OCI-LY7 (cell line): ENCODE measurements at regions not wholly inside any gene's neighbourhood (a gene's known extent, or its start where the extent isn't known, plus 50 kb on each side); places are given as distances from the start of the nearest gene placed in this dataset.

ENCODE experiments used
- BruUV-seq: library from RNA; stranded (reverse); fragments of 400-500 nt; replicated peaks from 2 replicates; lab custom pipeline; 2021; lab: Mats Ljungman, UMichigan
- CTCF ChIA-PET: fragments of 300-600 bp; sonication (Branson Sonifier 250); formaldehyde crosslinking; loops from one replicate; lab custom pipeline; 2022; ENCODE audit warnings: antibody characterized with exemption; ENCODE audit not compliant: unreplicated experiment; lab: Charles Lee
- POLR2A ChIA-PET: fragments of 300-600 bp; sonication (Branson Sonifier 250); formaldehyde crosslinking; loops from one replicate; lab custom pipeline; 2022; ENCODE audit warnings: antibody characterized with exemption; lab: Charles Lee
- DNase-seq: peaks from one replicate; pipeline ENCODE4 v3.0.0-alpha.2; 2015; ENCODE audit warnings: low spot score
- H2AFZ ChIP-seq: fragments of 200-600 bp; sonication (generic), shearing (Covaris generic); 2 replicates; pipeline ENCODE4 v1.6.1; 2014; ENCODE audit warnings: mild to moderate bottlenecking, antibody characterized with exemption, low read length, moderate library complexity
- H3K27ac ChIP-seq: fragments of 200-600 bp; sonication (generic); 2 replicates; pipeline ENCODE4 v1.5.1; 2014; ENCODE audit warnings: mixed run types, low read depth, mild to moderate bottlenecking, moderate library complexity, low read length, inconsistent platforms; ENCODE audit not compliant: poor library complexity, severe bottlenecking
- H3K36me3 ChIP-seq: fragments of 200-600 bp; sonication (generic); 2 replicates; pipeline ENCODE4 v1.6.1; 2014; ENCODE audit warnings: mild to moderate bottlenecking, antibody characterized with exemption, low read length, moderate library complexity, mixed read lengths; ENCODE audit not compliant: insufficient read depth
- H3K4me1 ChIP-seq: fragments of 200-600 bp; sonication (generic); 2 replicates; pipeline ENCODE4 v1.5.1; 2014; ENCODE audit warnings: mild to moderate bottlenecking, low read length; ENCODE audit not compliant: insufficient read depth, poor library complexity, severe bottlenecking
- H3K4me2 ChIP-seq: fragments of 200-600 bp; sonication (generic); 2 replicates; pipeline ENCODE4 v1.6.1; 2014; ENCODE audit warnings: mild to moderate bottlenecking, low read length
- H3K4me3 ChIP-seq: fragments of 200-600 bp; sonication (generic); 2 replicates; pipeline ENCODE4 v1.5.1; 2014; ENCODE audit warnings: mild to moderate bottlenecking, low read depth, low read length; ENCODE audit not compliant: poor library complexity, severe bottlenecking
- H3K79me2 ChIP-seq: fragments of 200-600 bp; sonication (generic); 2 replicates; pipeline ENCODE4 v1.6.1; 2016; ENCODE audit warnings: low read depth, mild to moderate bottlenecking, low read length, moderate library complexity, mixed read lengths; ENCODE audit not compliant: insufficient read depth
- H3K9me2 ChIP-seq: fragments of 200-600 bp; sonication (generic); 2 replicates; pipeline ENCODE4 v1.6.1; 2016; ENCODE audit warnings: mild to moderate bottlenecking, low read length, mixed read lengths; ENCODE audit not compliant: insufficient read depth
- H3K9me3 ChIP-seq: fragments of 200-600 bp; sonication (generic); 2 replicates; pipeline ENCODE4 v1.6.1; 2014; ENCODE audit warnings: mild to moderate bottlenecking, mixed run types, low read length, mixed read lengths
- H4K20me1 ChIP-seq: fragments of 200-600 bp; sonication (generic); 2 replicates; pipeline ENCODE4 v1.6.1; 2014; ENCODE audit warnings: mild to moderate bottlenecking, antibody characterized with exemption, low read length, moderate library complexity, mixed read lengths; ENCODE audit not compliant: insufficient read depth
- EZH2phosphoT487 ChIP-seq: fragments of 200-600 bp; sonication (generic); IDR thresholded peaks from 2 replicates; pipeline ENCODE4 v1.6.1; 2018; ENCODE audit warnings: low read depth, borderline replicate concordance, mild to moderate bottlenecking, mixed run types, antibody characterized with exemption, low read length, moderate library complexity, mixed read lengths
- intact Hi-C: fragments of 100-400 bp; cut with micrococcal nuclease; formaldehyde crosslinking; loops from one replicate; pipeline ENCODE4 v1.10.0; 2022; ENCODE audit not compliant: unreplicated experiment
- TF ChIP-seq, protein P1 (sequence below): fragments of 200-600 bp; sonication (generic); conservative IDR thresholded peaks from 2 replicates; pipeline ENCODE4 v1.5.1; 2014; ENCODE audit warnings: mild to moderate bottlenecking, antibody characterized with exemption, low read length, moderate library complexity, mixed read lengths

DNA sequence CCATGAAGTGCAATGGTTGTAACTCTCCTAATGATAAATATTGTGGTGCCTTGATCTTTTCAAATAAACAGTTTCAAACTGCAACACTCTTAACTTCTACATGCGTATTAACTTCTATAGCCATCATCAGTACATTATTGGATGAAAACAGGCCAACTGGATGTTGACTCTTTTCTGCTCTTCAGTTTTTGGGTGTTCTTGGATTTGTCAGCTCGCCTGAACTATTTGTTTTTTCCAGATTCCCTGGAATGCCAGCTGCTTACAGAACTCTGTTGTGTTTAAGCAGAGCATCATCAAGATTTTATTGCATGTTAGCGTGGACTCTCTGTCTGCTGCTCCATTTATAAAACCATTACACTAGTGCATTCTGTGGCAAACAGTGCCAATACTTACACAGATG is 626.1 kb downstream of the HDGFL1 start:
- POLR2A ChIA-PET: interaction anchor here (0.9 kb wide), 1 partner anchor 14 kb away, joined by 4 read pairs; no protein-coding TSS in a partner anchor

DNA sequence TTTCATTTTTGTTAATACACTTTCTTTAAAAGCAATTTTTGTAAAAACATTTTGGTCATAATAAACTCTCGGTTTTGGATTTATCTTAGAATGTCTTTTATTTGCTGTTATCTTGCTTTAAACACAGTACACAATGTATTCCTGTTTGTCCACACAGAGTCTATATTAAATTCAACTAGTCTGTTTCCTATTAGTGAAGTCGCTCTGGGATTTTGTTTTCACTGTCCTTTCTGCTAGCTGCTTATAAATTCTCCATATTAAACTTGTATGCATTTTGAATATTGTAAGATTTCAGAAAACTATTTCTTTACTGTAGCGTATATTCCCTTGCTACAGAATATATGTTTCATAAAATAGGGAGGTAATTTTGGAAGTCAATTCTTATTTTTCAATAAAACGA is 630.2 kb downstream of the HDGFL1 start:
- H3K4me1 ChIP-seq: no peaks in the 10 kb centered on the region
- ChIA-PET POLR2A (interaction anchor here (0.6 to 0.7 kb wide), 2 partner anchors 21 to 111 kb away, joined by 3 read pairs; no protein-coding TSS in a partner anchor), CTCF (no interaction called here)
- no peaks in the 10 kb centered on the region for H4K20me1 ChIP-seq
- H3K4me2 ChIP-seq: no peak overlapping the region
- TF ChIP-seq EZH2phosphoT487: no peak
- TF ChIP-seq, protein P1, sequence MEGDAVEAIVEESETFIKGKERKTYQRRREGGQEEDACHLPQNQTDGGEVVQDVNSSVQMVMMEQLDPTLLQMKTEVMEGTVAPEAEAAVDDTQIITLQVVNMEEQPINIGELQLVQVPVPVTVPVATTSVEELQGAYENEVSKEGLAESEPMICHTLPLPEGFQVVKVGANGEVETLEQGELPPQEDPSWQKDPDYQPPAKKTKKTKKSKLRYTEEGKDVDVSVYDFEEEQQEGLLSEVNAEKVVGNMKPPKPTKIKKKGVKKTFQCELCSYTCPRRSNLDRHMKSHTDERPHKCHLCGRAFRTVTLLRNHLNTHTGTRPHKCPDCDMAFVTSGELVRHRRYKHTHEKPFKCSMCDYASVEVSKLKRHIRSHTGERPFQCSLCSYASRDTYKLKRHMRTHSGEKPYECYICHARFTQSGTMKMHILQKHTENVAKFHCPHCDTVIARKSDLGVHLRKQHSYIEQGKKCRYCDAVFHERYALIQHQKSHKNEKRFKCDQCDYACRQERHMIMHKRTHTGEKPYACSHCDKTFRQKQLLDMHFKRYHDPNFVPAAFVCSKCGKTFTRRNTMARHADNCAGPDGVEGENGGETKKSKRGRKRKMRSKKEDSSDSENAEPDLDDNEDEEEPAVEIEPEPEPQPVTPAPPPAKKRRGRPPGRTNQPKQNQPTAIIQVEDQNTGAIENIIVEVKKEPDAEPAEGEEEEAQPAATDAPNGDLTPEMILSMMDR: no peak
- no peak overlapping the region for H2AFZ ChIP-seq
- H3K4me3 ChIP-seq: no peak overlapping the region
- H3K9me2 ChIP-seq: no peaks in the 10 kb centered on the region
- H3K36me3 ChIP-seq: no peaks in the 10 kb centered on the region
- H3K9me3 ChIP-seq: no peaks in the 10 kb centered on the region
- no TSS peak for BruUV-seq
- no peak overlapping the region for H3K27ac ChIP-seq
- no peaks in the 10 kb centered on the region for H3K79me2 ChIP-seq
- DNase-seq: no peak
- intact Hi-C loops: no loop called here

More for the DNA sequence above, 626.1 kb downstream of the HDGFL1 start:
- no peaks in the 10 kb centered on the region for H3K4me1 ChIP-seq
- no peak overlapping the region for H3K4me3 ChIP-seq
- no peaks in the 10 kb centered on the region for H3K9me3 ChIP-seq
- H2AFZ ChIP-seq: no peak overlapping the region
- no TSS peak for BruUV-seq
- H3K27ac ChIP-seq: no peak overlapping the region
- no peak for DNase-seq
- H3K79me2 ChIP-seq: no peaks in the 10 kb centered on the region
- no peaks in the 10 kb centered on the region for H3K9me2 ChIP-seq
- CTCF ChIA-PET: no interaction called here
- intact Hi-C loops: no loop called here
- no peaks in the 10 kb centered on the region for H3K36me3 ChIP-seq
- TF ChIP-seq EZH2phosphoT487: no peak
- TF ChIP-seq, protein P1: no peak
- no peaks in the 10 kb centered on the region for H4K20me1 ChIP-seq
- no peak overlapping the region for H3K4me2 ChIP-seq

DNA sequence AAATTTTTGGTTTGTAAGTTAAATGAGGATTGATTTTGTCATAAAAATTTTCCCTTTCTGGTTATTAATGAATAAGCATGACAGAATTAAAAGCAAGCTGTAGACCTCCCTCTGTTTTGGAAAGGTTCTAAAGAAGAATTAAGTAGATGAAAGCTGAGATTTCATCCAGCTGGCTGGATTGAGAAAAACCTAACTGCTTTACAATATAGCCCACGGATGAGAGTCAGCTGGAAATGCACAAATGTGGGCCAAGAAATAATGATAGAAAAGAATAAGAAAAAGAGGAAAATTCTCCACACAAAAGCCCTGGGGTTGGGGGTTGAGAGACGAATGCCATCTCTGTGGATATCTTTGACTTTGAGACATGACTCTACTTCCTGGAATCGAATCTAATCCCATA is 631.6 kb downstream of the HDGFL1 start:
- Histone ChIP-seq H3K9me2 (no peaks in the 10 kb centered on the region), H3K9me3 (no peaks in the 10 kb centered on the region), H2AFZ (no peak overlapping the region), H3K79me2 (no peaks in the 10 kb centered on the region), H3K27ac (no peak overlapping the region), H3K36me3 (no peaks in the 10 kb centered on the region), H3K4me1 (no peaks in the 10 kb centered on the region), H3K4me3 (no peak overlapping the region), H4K20me1 (no peaks in the 10 kb centered on the region), H3K4me2 (no peak overlapping the region)
- BruUV-seq: no TSS peak
- intact Hi-C loops: no loop called here
- no peak for DNase-seq
- no peak for TF ChIP-seq EZH2phosphoT487
- TF ChIP-seq, protein P1: no peak
- ChIA-PET CTCF (no interaction called here), POLR2A (no interaction called here)
